RPMI8226 (cell line): ENCODE measurements at regions not wholly inside any gene's neighbourhood (a gene's known extent, or its start where the extent isn't known, plus 50 kb on each side); places are given as distances from the start of the nearest gene placed in this dataset.

Source experiments
- DNase-seq: peaks from one replicate; pipeline ENCODE4 v3.0.0-alpha.2; 2015

- no peak for DNase-seq
These were observed 267.3 kb downstream of the NR2F1-AS1 start for GRCh38 chr5:93313672-93314071.

GRCh38 chr5:93311881-93312280 lies 269.1 kb downstream of the NR2F1-AS1 start:
- DNase-seq: no peak

GRCh38 chr5:93307557-93307956 lies 273.5 kb downstream of the NR2F1-AS1 start:
- DNase-seq: no peak

GRCh38 chr5:93305984-93306383 lies 275.0 kb downstream of the NR2F1-AS1 start:
- DNase-seq: peak; percentile 4

GRCh38 chr5:93304456-93305250 lies 276.4 kb downstream of the NR2F1-AS1 start:
- no peak for DNase-seq

GRCh38 chr5:93303291-93303691 lies 277.7 kb downstream of the NR2F1-AS1 start:
- no peak for DNase-seq

- DNase-seq: no peak
These were observed 278.3 kb downstream of the NR2F1-AS1 start for GRCh38 chr5:93302711-93303110.

GRCh38 chr5:93300945-93301344 lies 280.1 kb downstream of the NR2F1-AS1 start:
- DNase-seq: no peak

GRCh38 chr5:93300309-93300923 lies 280.6 kb downstream of the NR2F1-AS1 start:
- DNase-seq: no peak

GRCh38 chr5:93299681-93300308 lies 281.2 kb downstream of the NR2F1-AS1 start:
- DNase-seq: no peak

GRCh38 chr5:93297116-93297515 lies 283.9 kb downstream of the NR2F1-AS1 start:
- DNase-seq: no peak

GRCh38 chr5:93296338-93296737 lies 284.7 kb downstream of the NR2F1-AS1 start:
- no peak for DNase-seq

- no peak for DNase-seq
These were observed 286.0 kb downstream of the NR2F1-AS1 start for GRCh38 chr5:93294996-93295395.

GRCh38 chr5:93294199-93294598 lies 286.8 kb downstream of the NR2F1-AS1 start:
- DNase-seq: no peak

- DNase-seq: no peak
These were observed 291.1 kb downstream of the NR2F1-AS1 start for GRCh38 chr5:93289942-93290341.

GRCh38 chr5:93285461-93285860 lies 295.6 kb downstream of the NR2F1-AS1 start:
- no peak for DNase-seq

- DNase-seq: no peak
These were observed 298.8 kb downstream of the NR2F1-AS1 start for GRCh38 chr5:93281980-93282772.

- no peak for DNase-seq
These were observed 300.5 kb downstream of the NR2F1-AS1 start for GRCh38 chr5:93280518-93280917.

- DNase-seq: no peak
These were observed 301.6 kb downstream of the NR2F1-AS1 start for GRCh38 chr5:93279296-93279963.

GRCh38 chr5:93278896-93279295 lies 302.1 kb downstream of the NR2F1-AS1 start:
- no peak for DNase-seq

GRCh38 chr5:93277051-93277450 lies 304.0 kb downstream of the NR2F1-AS1 start:
- DNase-seq: peak; percentile 29

GRCh38 chr5:93275376-93275775 lies 305.6 kb downstream of the NR2F1-AS1 start:
- no peak for DNase-seq

GRCh38 chr5:93274291-93274690 lies 306.7 kb downstream of the NR2F1-AS1 start:
- no peak for DNase-seq
